Esophagus squamous epithelium (tissue), 5 donors: ENCODE measurements at regions not wholly inside any gene's neighbourhood (a gene's known extent, or its start where the extent isn't known, plus 50 kb on each side); places are given as distances from the start of the nearest gene placed in this dataset.

Source experiments
- DNase-seq: peaks from one replicate; lab custom pipeline; 2025; lab: John Stamatoyannopoulos, UW
- H3K27ac ChIP-seq, 4 donors: fragments of 200-600 bp; sonication (generic); one replicate each; pipeline ENCODE4 v1.5.1; 2016 to 2019; ENCODE audit warnings: mild to moderate bottlenecking in 1 of 4
- H3K27me3 ChIP-seq, 4 donors: fragments of 200-600 bp; sonication (generic); 1 replicate in 3 of 4; 2 replicates in 1 of 4; pipeline versions ENCODE4 v1.5.1 to v1.6.0; 2017 to 2021; ENCODE audit warnings: antibody characterized with exemption in 1 of 4
- H3K36me3 ChIP-seq, 3 donors: fragments of 200-600 bp; sonication (generic); one replicate each; pipeline ENCODE4 v1.5.1; 2016 to 2019
- H3K4me1 ChIP-seq, 3 donors: fragments of 200-600 bp; sonication (generic); one replicate each; pipeline ENCODE4 v1.5.1; 2017 to 2019
- H3K4me3 ChIP-seq, 4 donors: fragments of 200-600 bp; sonication (generic); 1 replicate in 3 of 4; 2 replicates in 1 of 4; pipeline ENCODE4 v1.5.1; 2016 to 2019; ENCODE audit warnings: mild to moderate bottlenecking in 2 of 4, moderate library complexity in 1 of 4
- H3K9me3 ChIP-seq, 3 donors: fragments of 200-600 bp; sonication (generic); one replicate each; pipeline ENCODE4 v1.5.1; 2016 to 2019
- CTCF ChIP-seq, 6 experiments: fragments of 450-650 bp in 4 of 6; fragments of 200-600 bp in 2 of 6; sonication (generic) in 2 of 6; IDR thresholded peaks; one replicate each; pipeline ENCODE4 v1.5.1; 2016 to 2019; ENCODE audit warnings: antibody characterized with exemption in 6 of 6, mild to moderate bottlenecking in 4 of 6, moderate library complexity in 4 of 6
- POLR2A ChIP-seq, 4 donors: fragments of 450-650 bp; IDR thresholded peaks; one replicate each; pipeline ENCODE4 v1.6.1; 2017; ENCODE audit warnings: antibody characterized with exemption in 4 of 4, mild to moderate bottlenecking in 4 of 4, moderate library complexity in 3 of 4
- WGBS, 2 donors: methylation state at CpG; one replicate each; pipeline ENCODE4 v1.1.5; 2018; 5-methylcytosine and 5-hydroxymethylcytosine counted together
- intact Hi-C: fragments of 100-400 bp; cut with DNase I; formaldehyde crosslinking; loops from one replicate; pipeline ENCODE4 v1.15.0; 2022
- donor health status: DM: yes; HTN: yes; CAD: no.

- Histone ChIP-seq H3K4me3 (no peak overlapping the region), H3K36me3 (no peaks in the 10 kb centered on the region), H3K27me3 (no peaks in the 10 kb centered on the region), H3K9me3 (no peaks in the 10 kb centered on the region), H3K4me1 (peaks cover 0 to 6% (median 0%) of the 10 kb centered on the region in 3 donors), H3K27ac (peak overlapping the region in 2 of 4 donors; percentile 42 to 58)
- TF ChIP-seq CTCF (IDR thresholded peaks at IDR 0.05): no peak
- no peak for TF ChIP-seq POLR2A (IDR thresholded peaks at IDR 0.05)
- no peak for DNase-seq
- intact Hi-C loops: no loop called here
- WGBS, 2 donors: 44 to 76% methylated on average over 3 of the region's 3 CpGs
Measured at GRCh38 chr18:45398448-45398847, 216.8 kb upstream of the SLC14A2 start.

- Histone ChIP-seq H3K4me1 (peaks cover 0 to 7% (median 0%) of the 10 kb centered on the region in 3 donors), H3K4me3 (no peak overlapping the region), H3K36me3 (no peaks in the 10 kb centered on the region), H3K27ac (no peak overlapping the region), H3K27me3 (no peaks in the 10 kb centered on the region), H3K9me3 (no peaks in the 10 kb centered on the region)
- TF ChIP-seq CTCF (IDR thresholded peaks at IDR 0.05): no peak
- no peak for TF ChIP-seq POLR2A (IDR thresholded peaks at IDR 0.05)
- intact Hi-C loops: no loop called here
- DNase-seq: no peak
- WGBS, 2 donors: 71 to 80% methylated on average over 2 of the region's 2 CpGs
Measured at GRCh38 chr18:45399146-45399545, 216.1 kb upstream of the SLC14A2 start.

- TF ChIP-seq POLR2A (IDR thresholded peaks at IDR 0.05) (no peak), CTCF (IDR thresholded peaks at IDR 0.05) (no peak)
Measured at GRCh38 chr18:45399643-45400042, 215.6 kb upstream of the SLC14A2 start.

GRCh38 chr18:45402485-45403056 is 212.7 kb upstream of the SLC14A2 start:
- intact Hi-C loops: no loop called here
- 50 to 62% methylated on average over 2 of the region's 2 CpGs for WGBS, 2 donors
- H3K36me3 ChIP-seq: no peaks in the 10 kb centered on the region
- DNase-seq: no peak
- peaks cover 0 to 7% (median 0%) of the 10 kb centered on the region in 3 donors for H3K4me1 ChIP-seq
- no peak overlapping the region for H3K4me3 ChIP-seq
- no peak for TF ChIP-seq POLR2A (IDR thresholded peaks at IDR 0.05)
- no peak for TF ChIP-seq CTCF (IDR thresholded peaks at IDR 0.05)
- H3K9me3 ChIP-seq: no peaks in the 10 kb centered on the region
- H3K27me3 ChIP-seq: no peaks in the 10 kb centered on the region
- peak overlapping the region in 2 of 4 donors; percentile 53 to 57 for H3K27ac ChIP-seq

More at GRCh38 chr18:45399643-45400042, 215.6 kb upstream of the SLC14A2 start:
- Histone ChIP-seq H3K9me3 (no peaks in the 10 kb centered on the region), H3K36me3 (no peaks in the 10 kb centered on the region), H3K4me1 (peaks cover 0 to 7% (median 0%) of the 10 kb centered on the region in 3 donors), H3K27me3 (no peaks in the 10 kb centered on the region), H3K4me3 (no peak overlapping the region), H3K27ac (no peak overlapping the region)
- intact Hi-C loops: no loop called here
- no peak for DNase-seq
- WGBS, 2 donors: 47 to 56% methylated on average over 1 of the region's 1 CpG

- peak overlapping the region in 2 of 4 donors; percentile 18 to 57 for H3K27ac ChIP-seq
- 66 to 87% methylated on average over 2 of the region's 2 CpGs for WGBS, 2 donors
- TF ChIP-seq POLR2A (IDR thresholded peaks at IDR 0.05) (no peak), CTCF (IDR thresholded peaks at IDR 0.05) (no peak)
- no peak for DNase-seq
- H3K36me3 ChIP-seq: no peaks in the 10 kb centered on the region
- H3K4me3 ChIP-seq: no peak overlapping the region
- intact Hi-C loops: no loop called here
- no peaks in the 10 kb centered on the region for H3K9me3 ChIP-seq
- H3K27me3 ChIP-seq: no peaks in the 10 kb centered on the region
- peaks cover 0 to 7% (median 0%) of the 10 kb centered on the region in 3 donors for H3K4me1 ChIP-seq
Measured at GRCh38 chr18:45403341-45404049, 211.8 kb upstream of the SLC14A2 start.
